OCI-LY3 (cell line): ENCODE measurements at regions not wholly inside any gene's neighbourhood (a gene's known extent, or its start where the extent isn't known, plus 50 kb on each side); places are given as distances from the start of the nearest gene placed in this dataset.

Source experiments
- H2AFZ ChIP-seq: fragments of 200-600, 300-600 bp; shearing (Covaris generic); 2 replicates; pipeline ENCODE4 v1.6.0; 2014; ENCODE audit warnings: antibody characterized with exemption, low read depth, low read length
- H3K27ac ChIP-seq: fragments of 200-600, 300-600 bp; sonication (generic); 2 replicates; pipeline ENCODE4 v1.5.1; 2014; ENCODE audit warnings: mild to moderate bottlenecking, low read length, moderate library complexity, mixed read lengths
- H3K27me3 ChIP-seq: fragments of 200-600, 300-600 bp; sonication (generic); 2 replicates; pipeline ENCODE4 v1.6.1; 2014; ENCODE audit warnings: low read depth, low read length, mixed read lengths
- H3K36me3 ChIP-seq: fragments of 200-600, 300-600 bp; sonication (generic); replicated peaks from 2 replicates; pipeline ENCODE3; 2014; ENCODE audit warnings: low read depth, low read length, mixed read lengths
- H3K4me1 ChIP-seq: fragments of 300-600, 200-600 bp; sonication (generic); 2 replicates; pipeline ENCODE4 v1.6.1; 2014; ENCODE audit warnings: low read length, mixed read lengths
- H3K4me2 ChIP-seq: fragments of 200-600, 300-600 bp; sonication (generic); 2 replicates; pipeline ENCODE4 v1.6.1; 2014; ENCODE audit warnings: low read length, mixed read lengths
- H3K4me3 ChIP-seq: fragments of 300-600, 200-600 bp; sonication (generic); 2 replicates; pipeline ENCODE4 v1.5.1; 2014; ENCODE audit warnings: antibody characterized with exemption, mild to moderate bottlenecking, low read length, moderate library complexity
- H3K79me2 ChIP-seq: fragments of 300-600, 200-600 bp; shearing (Covaris generic); 2 replicates; pipeline ENCODE4 v1.6.1; 2014; ENCODE audit warnings: mild to moderate bottlenecking, low read length, mixed read lengths
- H3K9ac ChIP-seq: fragments of 300-600, 200-600 bp; shearing (Covaris generic); 2 replicates; pipeline ENCODE4 v1.6.0; 2014; ENCODE audit warnings: mild to moderate bottlenecking, low read length, moderate library complexity
- H3K9me3 ChIP-seq: fragments of 200-600, 300-600 bp; shearing (Covaris generic); 2 replicates; pipeline ENCODE4 v1.6.1; 2014; ENCODE audit warnings: low read length, mixed read lengths; ENCODE audit not compliant: insufficient read depth
- H4K20me1 ChIP-seq: fragments of 200-600, 300-600 bp; sonication (generic); 2 replicates; pipeline ENCODE4 v1.6.1; 2016; ENCODE audit warnings: low read length, mixed read lengths; ENCODE audit not compliant: insufficient read depth
- CTCF ChIP-seq: fragments of 200-600, 300-600 bp; sonication (generic); IDR thresholded peaks from 2 replicates; pipeline ENCODE4 v1.5.1; 2014; ENCODE audit warnings: antibody characterized with exemption, low read length, low read depth
- EZH2phosphoT487 ChIP-seq: fragments of 200-600 bp; shearing (Covaris generic); IDR thresholded peaks from 2 replicates; pipeline ENCODE4 v1.6.1; 2018; ENCODE audit warnings: antibody characterized with exemption, mixed run types, low read depth

- Histone ChIP-seq H3K9me3 (no peaks in the 10 kb centered on the region), H3K27ac (no peak overlapping the region), H3K27me3 (no peaks in the 10 kb centered on the region), H3K4me3 (no peak overlapping the region), H3K4me1 (no peaks in the 10 kb centered on the region), H3K79me2 (no peaks in the 10 kb centered on the region), H3K36me3 (no peaks in the 10 kb centered on the region), H4K20me1 (no peaks in the 10 kb centered on the region), H2AFZ (no peak overlapping the region), H3K9ac (no peak overlapping the region), H3K4me2 (no peak overlapping the region)
- no peak for TF ChIP-seq CTCF
- TF ChIP-seq EZH2phosphoT487: no peak
Measured at GRCh38 chr2:120954939-120955338, 219.3 kb downstream of the GLI2 start.

DNA sequence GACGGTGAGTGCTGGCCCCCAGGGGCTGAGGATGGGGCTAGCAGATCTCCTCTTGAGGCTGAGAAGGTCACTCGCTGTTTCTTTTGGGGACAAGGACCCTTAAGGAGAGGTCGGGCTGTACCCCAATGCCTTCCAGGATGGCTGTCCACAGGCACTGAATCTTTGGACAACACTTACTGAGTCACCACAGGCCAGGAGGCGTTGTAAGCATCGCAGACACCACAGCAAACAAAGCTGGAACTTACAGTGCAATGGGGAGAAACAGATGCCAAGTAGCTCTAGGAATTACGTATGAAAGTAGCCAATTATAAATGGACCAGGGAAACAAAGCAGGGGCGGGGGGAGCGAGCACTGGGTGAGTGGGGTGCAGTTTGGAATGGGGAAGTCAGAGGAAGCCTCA is 219.8 kb downstream of the GLI2 start:
- Histone ChIP-seq H3K4me1 (no peaks in the 10 kb centered on the region), H2AFZ (no peak overlapping the region), H3K4me2 (no peak overlapping the region), H3K9ac (no peak overlapping the region), H3K9me3 (no peaks in the 10 kb centered on the region), H3K79me2 (no peaks in the 10 kb centered on the region), H3K36me3 (no peaks in the 10 kb centered on the region), H4K20me1 (no peaks in the 10 kb centered on the region), H3K27me3 (no peaks in the 10 kb centered on the region), H3K4me3 (no peak overlapping the region), H3K27ac (no peak overlapping the region)
- no peak for TF ChIP-seq CTCF
- no peak for TF ChIP-seq EZH2phosphoT487

- H3K4me1 ChIP-seq: no peaks in the 10 kb centered on the region
Measured at GRCh38 chr2:120956486-120957156, 221.0 kb downstream of the GLI2 start.

DNA sequence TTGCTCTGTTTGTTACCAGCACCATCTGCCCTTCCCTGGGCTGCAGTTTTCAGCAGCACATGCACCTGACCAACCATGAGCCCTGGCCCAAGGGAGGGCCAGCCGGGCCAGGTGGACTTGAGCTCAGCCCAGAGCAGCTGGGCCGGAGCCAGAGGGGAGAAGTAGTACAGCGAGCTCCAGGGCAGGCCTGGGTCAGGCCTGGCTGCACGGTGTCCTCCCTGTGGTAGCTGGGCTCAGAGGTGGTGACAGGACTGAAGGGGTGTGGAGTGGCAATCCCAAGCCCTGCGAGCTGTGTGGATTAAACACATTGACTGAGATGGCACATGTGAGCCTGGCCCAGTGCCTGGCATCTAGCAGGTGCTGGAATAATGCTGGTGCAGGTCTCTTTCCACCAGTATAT is 222.2 kb downstream of the GLI2 start:
- H3K79me2 ChIP-seq: no peaks in the 10 kb centered on the region
- H3K36me3 ChIP-seq: no peaks in the 10 kb centered on the region
- TF ChIP-seq CTCF (no peak), EZH2phosphoT487 (no peak)
- H3K4me1 ChIP-seq: no peaks in the 10 kb centered on the region
- no peak overlapping the region for H3K27ac ChIP-seq
- H2AFZ ChIP-seq: no peak overlapping the region
- no peak overlapping the region for H3K4me3 ChIP-seq
- no peaks in the 10 kb centered on the region for H4K20me1 ChIP-seq
- H3K9ac ChIP-seq: no peak overlapping the region
- no peaks in the 10 kb centered on the region for H3K27me3 ChIP-seq
- H3K4me2 ChIP-seq: no peak overlapping the region
- no peaks in the 10 kb centered on the region for H3K9me3 ChIP-seq

More at GRCh38 chr2:120956486-120957156, 221.0 kb downstream of the GLI2 start:
- Histone ChIP-seq H3K27me3 (no peaks in the 10 kb centered on the region), H3K36me3 (no peaks in the 10 kb centered on the region), H3K27ac (no peak overlapping the region), H3K9ac (no peak overlapping the region), H2AFZ (no peak overlapping the region), H3K9me3 (no peaks in the 10 kb centered on the region), H4K20me1 (no peaks in the 10 kb centered on the region), H3K4me2 (no peak overlapping the region), H3K4me3 (no peak overlapping the region), H3K79me2 (no peaks in the 10 kb centered on the region)
- no peak for TF ChIP-seq EZH2phosphoT487
- no peak for TF ChIP-seq CTCF
